AG04450 (cell line): ENCODE measurements at regions not wholly inside any gene's neighbourhood (a gene's known extent, or its start where the extent isn't known, plus 50 kb on each side); places are given as distances from the start of the nearest gene placed in this dataset.
"Not testable (repeated sequence)": the region's sequence is repeated elsewhere in the genome, so short reads cannot be mapped to it uniquely, and the experiment has no call there.

Experiments used
- CTCF ChIA-PET: fragments of 300-600, 350-600 bp; formaldehyde crosslinking; extraction: SDS; loops from one replicate; lab custom pipeline; 2022; ENCODE audit warnings: antibody characterized with exemption, inconsistent platforms; lab: Charles Lee
- POLR2A ChIA-PET: fragments of 350-600 bp; formaldehyde crosslinking; extraction: SDS; loops from one replicate; lab custom pipeline; 2021; ENCODE audit warnings: antibody characterized with exemption, inconsistent platforms; lab: Yijun Ruan, JAX
- DNase-seq: peaks from one replicate; pipeline ENCODE4 v3.0.0-alpha.2; 2011; ENCODE audit warnings: low read depth, low spot score
- H3K27ac ChIP-seq: one replicate; pipeline ENCODE4 v1.5.1; 2012; ENCODE audit warnings: low read depth, low read length, control low read depth
- H3K27me3 ChIP-seq: one replicate; pipeline ENCODE4 v1.6.0; 2012; ENCODE audit warnings: low read length; ENCODE audit not compliant: control insufficient read depth, insufficient read depth
- H3K4me3 ChIP-seq: 2 replicates; pipeline ENCODE4 v1.5.1; 2011; ENCODE audit warnings: mild to moderate bottlenecking, low read depth, low read length, control low read depth
- H3K9me3 ChIP-seq: 2 replicates; pipeline ENCODE4 v1.5.1; 2012; ENCODE audit warnings: low read length; ENCODE audit not compliant: control insufficient read depth, insufficient read depth
- TF ChIP-seq, protein P1 (sequence below): IDR thresholded peaks from 2 replicates; pipeline ENCODE4 v1.5.1; 2011; ENCODE audit warnings: low read depth, low read length, control low read depth, inconsistent platforms

DNA sequence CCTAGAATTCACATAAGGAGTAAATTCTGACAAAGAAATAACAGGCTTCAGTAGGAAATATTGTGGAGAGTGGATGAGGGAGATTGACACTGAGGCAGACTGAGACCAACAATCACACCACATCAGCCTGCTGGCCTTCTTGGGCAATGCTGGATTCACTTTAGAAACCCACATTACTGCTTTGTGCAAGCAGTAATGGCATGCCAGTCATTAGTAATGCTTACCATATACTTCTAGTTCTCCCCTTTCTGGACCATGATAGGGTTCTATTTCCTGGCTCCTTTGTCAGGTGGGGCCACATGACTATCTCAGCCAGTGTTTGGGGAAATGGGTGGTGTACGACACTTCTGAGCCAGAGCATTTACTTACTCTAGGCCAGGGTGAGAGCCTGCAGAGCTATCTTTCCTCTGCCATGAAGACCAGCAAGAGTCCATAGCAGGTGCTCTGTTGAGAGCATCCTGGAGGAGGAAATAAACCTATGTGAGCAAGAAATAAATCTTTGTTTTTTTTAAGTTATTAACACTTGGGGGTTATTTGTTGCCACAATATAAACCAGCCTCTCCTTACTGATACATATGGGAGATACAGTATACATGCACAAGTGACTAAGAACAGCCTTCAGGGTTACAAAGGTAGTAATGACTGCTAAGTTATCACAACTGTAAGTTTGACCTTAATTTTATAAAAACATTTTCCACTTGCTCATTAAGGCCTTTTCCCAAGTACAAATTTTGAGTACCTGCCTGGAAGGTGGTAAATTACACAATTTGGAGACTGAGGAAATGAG is 89.3 kb upstream of the TANK start:
- TF ChIP-seq, protein P1, sequence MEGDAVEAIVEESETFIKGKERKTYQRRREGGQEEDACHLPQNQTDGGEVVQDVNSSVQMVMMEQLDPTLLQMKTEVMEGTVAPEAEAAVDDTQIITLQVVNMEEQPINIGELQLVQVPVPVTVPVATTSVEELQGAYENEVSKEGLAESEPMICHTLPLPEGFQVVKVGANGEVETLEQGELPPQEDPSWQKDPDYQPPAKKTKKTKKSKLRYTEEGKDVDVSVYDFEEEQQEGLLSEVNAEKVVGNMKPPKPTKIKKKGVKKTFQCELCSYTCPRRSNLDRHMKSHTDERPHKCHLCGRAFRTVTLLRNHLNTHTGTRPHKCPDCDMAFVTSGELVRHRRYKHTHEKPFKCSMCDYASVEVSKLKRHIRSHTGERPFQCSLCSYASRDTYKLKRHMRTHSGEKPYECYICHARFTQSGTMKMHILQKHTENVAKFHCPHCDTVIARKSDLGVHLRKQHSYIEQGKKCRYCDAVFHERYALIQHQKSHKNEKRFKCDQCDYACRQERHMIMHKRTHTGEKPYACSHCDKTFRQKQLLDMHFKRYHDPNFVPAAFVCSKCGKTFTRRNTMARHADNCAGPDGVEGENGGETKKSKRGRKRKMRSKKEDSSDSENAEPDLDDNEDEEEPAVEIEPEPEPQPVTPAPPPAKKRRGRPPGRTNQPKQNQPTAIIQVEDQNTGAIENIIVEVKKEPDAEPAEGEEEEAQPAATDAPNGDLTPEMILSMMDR: no peak
- no peak for DNase-seq
- no peaks in the 10 kb centered on the region for H3K9me3 ChIP-seq
- no peaks in the 10 kb centered on the region for H3K27me3 ChIP-seq
- H3K4me3 ChIP-seq: no peak overlapping the region
- no peak overlapping the region for H3K27ac ChIP-seq
- ChIA-PET CTCF (no interaction called here), POLR2A (interaction anchor here (0.6 kb wide), 1 partner anchor 94 kb away, joined by 4 read pairs; no protein-coding TSS in a partner anchor)

DNA sequence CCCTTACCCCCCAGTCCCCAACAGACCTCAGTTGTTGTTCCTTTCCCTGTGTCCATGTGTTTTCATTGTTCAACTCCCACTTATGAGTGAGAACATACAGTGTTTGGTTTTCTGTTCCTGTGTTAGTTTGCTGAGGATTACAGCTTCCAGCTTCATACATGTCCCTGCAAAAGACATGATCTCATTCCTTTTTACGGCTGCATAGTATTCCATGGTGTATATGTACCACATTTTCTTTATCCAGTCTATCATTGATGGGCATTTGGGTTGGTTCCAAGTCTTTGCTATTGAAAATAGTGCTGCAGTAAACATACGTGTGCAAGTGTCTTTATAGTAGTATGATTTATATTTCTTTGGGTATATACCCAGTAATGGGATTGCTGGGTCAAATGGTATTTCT is 87.8 kb upstream of the TANK start:
- H3K27ac ChIP-seq, DNase-seq, H3K9me3 ChIP-seq, H3K27me3 ChIP-seq, H3K4me3 ChIP-seq: not testable (repeated sequence)
- CTCF ChIA-PET: interaction anchor here (2.0 kb wide), 1 partner anchor 9 kb away, joined by 7 read pairs; no protein-coding TSS in a partner anchor
- POLR2A ChIA-PET: interaction anchor here (0.6 kb wide), 1 partner anchor 14 kb away, joined by 8 read pairs; no protein-coding TSS in a partner anchor

DNA sequence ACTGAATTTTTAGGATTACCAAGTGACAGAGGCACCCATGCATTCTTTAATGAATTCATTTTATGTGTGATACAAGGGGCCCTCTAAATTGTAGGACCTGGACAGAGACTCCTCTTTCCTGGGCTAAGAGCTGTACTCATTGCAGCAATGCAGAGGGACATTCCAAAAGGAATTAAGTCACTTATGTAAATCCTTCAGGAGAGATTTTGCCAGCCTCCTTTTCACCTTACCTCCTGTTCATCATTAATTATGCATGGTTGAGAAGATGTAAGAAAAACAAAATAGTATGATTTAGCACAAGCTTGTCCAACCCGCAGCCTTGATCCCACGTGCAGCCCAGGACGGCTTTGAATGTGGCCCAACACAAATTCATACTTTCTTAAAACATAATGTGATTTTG is 84.5 kb upstream of the TANK start:
- H3K27ac ChIP-seq: no peak overlapping the region
- TF ChIP-seq, protein P1: no peak
- ChIA-PET CTCF (interaction anchor here (0.6 to 3.3 kb wide), 3 partner anchors 12 to 198 kb away, joined by 3 to 29 read pairs (median 7); no protein-coding TSS in a partner anchor), POLR2A (no interaction called here)
- H3K27me3 ChIP-seq: no peaks in the 10 kb centered on the region
- no peak overlapping the region for H3K4me3 ChIP-seq
- no peak for DNase-seq
- H3K9me3 ChIP-seq: no peaks in the 10 kb centered on the region

DNA sequence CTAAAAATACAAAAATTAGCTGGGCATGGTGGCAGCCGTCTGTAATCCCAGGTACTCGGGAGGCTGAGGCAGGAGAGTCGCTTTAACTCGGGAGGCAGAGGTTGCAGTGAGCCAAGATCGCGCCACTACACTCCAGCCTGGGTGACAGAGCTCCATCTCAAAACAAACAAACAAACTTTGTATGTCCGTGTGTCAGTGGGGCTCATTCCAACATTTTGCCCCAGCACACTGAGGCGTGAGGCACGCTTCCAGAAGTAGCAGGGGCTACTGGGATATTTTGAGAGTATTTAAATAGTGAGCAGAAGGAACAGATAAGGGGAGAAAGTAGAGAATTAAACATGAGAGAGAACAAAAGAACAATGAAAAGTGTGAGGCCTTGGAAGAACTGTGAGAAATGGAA is 83.3 kb upstream of the TANK start:
- ChIA-PET POLR2A (interaction anchor here (0.7 kb wide), 1 partner anchor 84 kb away, joined by 3 read pairs; the partner anchor contains the start of gene TANK), CTCF (interaction anchor here (3.3 kb wide), 1 partner anchor 13 kb away, joined by 29 read pairs; no protein-coding TSS in a partner anchor)
- no peak for DNase-seq
- TF ChIP-seq, protein P1: no peak
- Histone ChIP-seq H3K9me3 (no peaks in the 10 kb centered on the region), H3K27ac (no peak overlapping the region), H3K27me3 (no peaks in the 10 kb centered on the region), H3K4me3 (no peak overlapping the region)

DNA sequence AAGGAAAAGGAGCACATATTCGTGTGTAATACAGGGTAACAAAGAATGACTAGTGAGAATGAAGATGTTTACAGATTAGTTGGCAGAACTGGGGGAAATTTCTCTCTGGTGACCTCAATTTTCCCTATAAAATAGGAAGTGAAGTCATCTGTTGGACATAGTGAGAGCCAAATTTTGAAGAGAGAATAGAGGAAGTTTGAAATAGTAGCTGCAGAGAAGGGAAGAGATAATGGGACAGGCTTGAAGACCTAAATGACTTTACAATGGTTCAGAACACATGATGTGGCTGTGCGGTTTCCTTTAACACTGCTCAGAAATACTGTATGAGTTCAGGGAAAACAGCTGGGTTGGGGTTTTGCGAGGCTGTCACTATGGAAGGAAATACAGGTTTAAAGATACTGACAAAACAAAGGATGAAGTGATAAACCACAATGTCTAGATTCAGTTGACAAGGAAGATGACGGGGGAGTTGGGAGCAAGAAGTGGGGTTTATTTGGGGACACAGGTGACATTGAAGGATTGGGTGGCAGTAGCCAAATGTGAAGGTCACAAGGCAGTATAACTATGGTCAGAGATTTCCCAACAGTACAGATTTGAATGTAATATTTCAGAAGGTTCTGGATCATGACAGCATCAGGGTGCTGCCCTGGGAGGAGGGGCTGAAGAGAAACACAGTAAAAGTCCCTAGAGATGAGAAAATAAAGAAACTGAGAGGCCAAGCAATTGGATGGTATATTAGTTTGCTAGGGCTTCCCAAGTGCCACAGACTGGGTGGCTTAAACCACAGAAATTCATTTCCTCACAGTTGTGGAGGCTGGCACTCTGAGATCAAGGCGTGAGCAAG is 82.6 kb upstream of the TANK start:
- DNase-seq: no peak
- H3K4me3 ChIP-seq: no peak overlapping the region
- ChIA-PET POLR2A (no interaction called here), CTCF (interaction anchor here (3.3 kb wide), 1 partner anchor 13 kb away, joined by 29 read pairs; no protein-coding TSS in a partner anchor)
- H3K9me3 ChIP-seq: no peaks in the 10 kb centered on the region
- H3K27ac ChIP-seq: no peak overlapping the region
- no peaks in the 10 kb centered on the region for H3K27me3 ChIP-seq
- TF ChIP-seq, protein P1: no peak
